GM12873 (cell line): ENCODE measurements at regions not wholly inside any gene's neighbourhood (a gene's known extent, or its start where the extent isn't known, plus 50 kb on each side); places are given as distances from the start of the nearest gene placed in this dataset.

Experiments used
- CTCF ChIP-seq: IDR thresholded peaks from 2 replicates; pipeline ENCODE4 v1.5.1; 2012; ENCODE audit warnings: low read depth, mild to moderate bottlenecking, moderate library complexity, low read length, control low read depth; ENCODE audit not compliant: insufficient read depth; ENCODE audit errors: missing control alignments

- no peak for TF ChIP-seq CTCF
These were observed 328.6 kb downstream of the MN1 start for GRCh38 chr22:27472975-27473374.

- TF ChIP-seq CTCF, result no peak
These were observed 328.0 kb downstream of the MN1 start for GRCh38 chr22:27473533-27473932.

- no peak for TF ChIP-seq CTCF
These were observed 327.4 kb downstream of the MN1 start for GRCh38 chr22:27474112-27474571.

- TF ChIP-seq CTCF, result no peak
These were observed 326.6 kb downstream of the MN1 start for GRCh38 chr22:27474711-27475547.

- TF ChIP-seq CTCF, result no peak
These were observed 326.0 kb downstream of the MN1 start for GRCh38 chr22:27475548-27475897.

GRCh38 chr22:27476318-27476717, 325.2 kb downstream of the MN1 start:
- no peak for TF ChIP-seq CTCF

GRCh38 chr22:27476729-27477128, 324.8 kb downstream of the MN1 start:
- TF ChIP-seq CTCF, result no peak
